CD4-positive, alpha-beta T cell treated with Interleukin-21 for 1 hour (primary cell): ENCODE measurements at regions not wholly inside any gene's neighbourhood (a gene's known extent, or its start where the extent isn't known, plus 50 kb on each side); places are given as distances from the start of the nearest gene placed in this dataset.

Source experiments
- DNase-seq: peaks from one replicate; pipeline ENCODE4 v3.0.0-alpha.2; 2020

DNA sequence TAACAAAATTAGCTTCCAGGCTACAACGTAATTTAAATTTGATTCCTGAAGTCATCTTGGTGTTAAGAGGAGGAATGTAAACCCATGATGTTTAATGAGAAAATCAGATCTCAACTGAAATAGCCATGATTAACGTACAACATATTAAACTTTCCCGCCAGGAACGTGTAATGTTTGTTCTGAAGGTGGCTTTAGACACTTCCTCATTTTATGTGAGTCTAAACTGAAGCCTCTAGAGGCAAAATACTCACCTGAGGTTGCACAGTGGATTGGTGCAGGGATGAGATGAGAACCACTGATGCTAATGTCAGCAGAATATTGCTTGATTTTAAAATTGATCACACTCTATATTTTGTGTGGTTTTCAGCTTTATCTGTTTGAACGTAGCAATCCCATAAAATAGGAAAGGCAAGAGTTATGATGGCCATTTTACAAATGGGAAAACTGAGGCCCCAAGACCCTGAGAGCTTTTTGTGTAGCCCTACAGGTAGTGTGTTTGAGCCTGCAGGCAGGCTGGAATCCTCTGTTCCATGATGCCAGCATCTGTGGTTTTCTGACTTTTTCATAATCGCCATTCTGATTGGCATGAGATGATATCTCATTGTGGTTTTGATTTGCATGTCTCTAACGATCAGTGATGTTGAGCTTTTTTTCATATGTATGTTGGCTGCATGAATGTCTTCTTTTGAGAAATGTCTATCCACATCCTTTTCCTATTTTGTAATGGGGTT is 243.7 kb upstream of the BMPER start:
- DNase-seq = no peak

DNA sequence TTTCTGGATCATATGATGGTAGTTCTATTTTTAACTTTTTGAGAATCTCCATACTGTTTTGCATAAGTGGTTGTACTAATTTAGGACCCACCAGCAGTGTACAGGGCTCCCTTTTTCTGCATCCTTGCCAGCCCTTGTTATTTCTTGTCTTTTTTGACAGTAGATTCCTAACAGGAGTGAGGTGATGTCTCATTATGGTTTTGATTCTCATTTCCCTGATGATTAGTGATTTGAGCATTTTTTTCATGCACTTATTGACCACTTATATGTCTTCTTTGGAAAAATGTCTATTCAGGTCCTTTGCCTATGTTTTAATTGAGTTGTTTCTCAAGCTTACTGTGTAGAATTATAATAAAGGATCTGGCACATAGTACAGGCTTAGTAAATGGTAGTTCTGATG is 238.8 kb upstream of the BMPER start:
- no peak for DNase-seq

DNA sequence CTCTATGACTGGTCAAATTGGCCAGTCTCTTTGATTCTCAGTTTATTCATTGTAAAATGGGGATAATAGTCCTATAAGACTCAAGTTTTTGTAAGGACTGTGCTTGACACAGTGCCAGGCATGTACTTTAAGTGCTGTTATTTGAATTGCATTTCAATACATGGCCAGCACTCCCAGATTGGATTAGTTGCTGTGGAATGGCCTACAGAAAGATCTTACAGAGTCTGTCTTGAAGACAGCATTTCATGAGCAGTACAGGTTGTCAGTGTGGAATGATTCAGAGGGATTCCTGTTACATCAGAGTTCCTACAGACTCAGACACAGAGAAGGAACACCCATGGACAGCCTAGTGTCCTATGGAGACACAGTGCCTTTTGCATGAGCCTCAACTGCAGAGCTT is 238.1 kb upstream of the BMPER start:
- DNase-seq = no peak

DNA sequence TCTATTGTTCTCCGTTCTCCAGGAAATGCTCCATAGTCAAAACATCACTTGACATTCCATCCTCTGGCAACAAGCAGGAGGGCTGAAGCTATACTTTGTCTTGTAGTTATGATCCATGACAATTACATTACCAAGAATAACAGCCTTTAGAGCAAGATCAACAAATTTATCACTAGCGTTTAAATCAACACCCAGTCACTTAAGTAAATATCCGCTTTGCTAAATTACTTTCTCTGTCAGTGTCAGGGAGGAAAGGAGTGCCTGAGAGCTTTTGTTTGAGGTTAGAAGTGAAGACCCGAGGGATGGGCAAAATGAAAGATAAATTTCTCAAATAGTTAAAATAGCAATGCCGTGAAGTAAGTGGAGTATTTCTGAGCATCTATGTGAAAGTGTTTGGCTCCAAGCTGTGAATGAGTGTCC is 236.1 kb upstream of the BMPER start:
- DNase-seq = no peak

DNA sequence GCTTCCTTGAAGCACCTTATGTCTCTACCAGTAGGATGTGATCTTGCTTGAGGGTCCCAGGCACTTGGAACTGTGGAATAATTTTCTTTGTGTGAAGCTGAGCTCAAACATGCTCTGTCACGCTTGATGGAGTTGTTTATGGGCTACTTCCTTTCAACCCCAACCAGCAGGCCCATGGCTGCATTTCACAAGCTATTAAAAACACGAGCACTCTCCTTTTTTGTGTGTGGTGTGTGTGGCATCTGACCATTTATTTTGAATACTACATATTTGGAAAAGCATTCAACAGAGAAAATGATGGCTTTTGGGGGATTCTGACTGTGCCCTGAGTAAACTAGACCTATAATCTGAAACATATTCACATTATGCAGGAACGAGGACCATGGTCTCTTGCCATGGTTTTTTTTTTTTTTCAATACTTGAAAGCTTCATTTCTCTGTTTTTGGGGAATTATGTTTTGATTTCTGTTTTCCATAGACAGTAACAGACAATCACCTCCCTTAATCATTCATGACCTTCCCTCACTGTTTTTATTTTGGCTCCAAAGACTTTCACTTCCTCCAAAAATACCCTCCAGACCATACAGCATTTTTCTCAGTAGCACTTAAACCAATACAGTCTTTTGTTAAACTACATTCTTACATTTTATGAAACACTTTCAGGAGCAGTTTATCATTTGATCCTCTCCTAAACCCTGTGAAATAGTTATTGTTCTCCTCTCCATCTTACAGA is 233.6 kb upstream of the BMPER start:
- no peak for DNase-seq

DNA sequence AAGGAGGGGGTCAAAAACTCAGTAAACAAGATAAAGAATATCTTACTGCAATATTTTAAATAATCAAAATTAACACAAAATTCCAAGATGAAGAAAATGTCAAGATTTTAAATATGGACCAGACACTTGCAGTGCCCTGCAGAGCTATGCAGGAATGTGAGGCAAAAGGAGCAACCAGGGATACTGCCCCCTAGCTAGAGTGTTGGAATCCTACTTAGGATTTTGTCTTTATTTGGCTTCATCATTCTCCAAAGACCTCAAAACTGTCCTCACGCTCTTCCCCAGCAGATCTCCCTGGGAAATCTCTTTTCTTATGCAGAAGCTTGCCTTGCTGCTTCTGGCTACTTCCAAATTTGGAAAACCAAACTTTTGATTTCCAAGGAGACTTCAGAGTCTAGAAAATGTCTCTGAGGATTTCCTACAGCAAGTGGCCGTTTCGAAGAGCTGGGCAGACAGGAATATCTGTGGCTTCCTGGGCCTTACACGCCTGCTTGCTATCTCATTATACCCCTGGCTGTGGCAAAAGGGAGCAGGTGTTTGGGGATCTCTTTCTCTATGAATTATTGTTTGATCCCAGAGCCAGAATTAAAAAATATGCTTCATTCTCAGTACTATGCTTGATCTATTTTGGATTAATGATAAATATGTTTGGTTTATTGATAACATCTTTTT is 232.2 kb upstream of the BMPER start:
- no peak for DNase-seq

DNA sequence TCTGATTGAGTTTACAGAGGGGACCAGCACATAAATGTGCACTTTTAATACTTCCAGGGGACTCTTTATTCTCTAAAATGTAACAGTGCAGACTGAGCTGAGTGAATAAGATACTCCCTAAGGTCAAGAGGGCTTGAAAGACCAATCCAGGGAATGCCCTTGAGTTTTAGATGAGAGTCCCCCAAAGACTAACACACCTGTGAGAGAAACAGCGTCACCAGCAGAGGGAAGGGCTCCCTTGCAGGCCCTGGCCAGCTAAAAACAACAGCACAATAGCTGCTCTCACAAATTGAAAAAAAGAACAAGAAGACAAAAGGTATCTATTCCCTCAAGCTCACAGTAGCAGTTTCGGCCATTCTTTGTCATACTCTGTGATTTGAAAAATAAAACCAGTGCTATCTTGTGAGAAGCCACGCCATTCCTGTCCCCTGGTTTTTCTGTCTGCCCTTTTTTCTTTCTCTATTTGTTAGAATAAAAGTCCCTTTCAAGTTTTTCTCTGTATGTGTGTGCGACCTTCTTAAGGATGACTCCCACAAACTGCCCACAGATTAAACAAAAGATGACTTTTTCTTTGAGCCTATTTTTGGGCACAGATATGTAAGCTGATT is 230.4 kb upstream of the BMPER start:
- DNase-seq = no peak

DNA sequence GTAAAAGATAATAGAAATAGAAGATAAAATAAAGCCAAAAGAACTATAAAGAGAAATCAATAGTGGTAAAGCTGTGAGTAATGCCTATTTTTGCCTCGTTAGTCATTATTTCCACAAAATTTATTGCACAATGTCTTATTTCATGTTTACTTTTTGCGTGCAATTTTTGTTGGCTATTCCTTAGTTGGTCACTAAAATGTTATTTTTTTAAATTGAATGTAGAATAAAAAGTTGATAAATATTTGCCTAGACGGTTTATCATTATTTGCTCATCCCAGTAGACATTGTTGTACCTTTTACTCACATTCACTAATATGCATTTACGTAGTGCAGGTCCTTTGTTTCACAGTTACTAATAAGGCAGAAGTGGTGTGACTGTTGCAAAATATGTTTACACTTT is 227.8 kb upstream of the BMPER start:
- DNase-seq = no peak

DNA sequence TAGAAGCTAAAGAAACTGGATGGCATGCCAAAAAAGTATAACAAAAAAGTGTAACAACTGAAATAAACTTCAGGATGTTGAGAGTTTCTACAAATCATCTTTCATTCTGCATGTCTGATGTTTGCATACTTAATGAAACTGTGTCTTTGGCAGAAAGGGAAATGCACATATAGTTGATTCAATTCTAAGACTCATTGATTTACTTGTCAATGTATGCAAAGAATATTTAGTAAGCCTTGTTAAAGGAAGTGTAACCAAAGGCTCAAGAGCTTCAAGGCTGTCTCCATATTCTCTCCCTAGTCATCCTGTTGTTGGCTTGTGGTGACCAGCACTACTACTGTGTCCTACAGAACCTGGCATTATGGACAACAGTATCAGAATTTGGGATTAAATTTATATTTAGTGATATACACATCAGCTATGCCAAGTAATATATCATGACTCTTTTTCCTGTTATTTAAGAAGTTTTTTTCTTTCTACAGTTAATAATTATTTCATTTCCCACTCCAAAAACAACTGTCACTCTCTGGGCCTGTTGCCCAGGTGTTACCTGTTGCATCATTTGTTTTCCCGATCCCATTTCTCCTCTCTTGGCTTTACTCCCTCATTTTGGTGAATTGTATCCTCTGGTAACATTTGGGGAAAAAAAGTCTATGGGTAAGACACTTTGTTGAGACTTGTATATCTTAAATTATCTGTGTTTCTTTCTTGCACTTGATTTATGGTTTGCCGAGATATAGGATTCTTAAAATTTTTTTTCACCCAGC is 226.6 kb upstream of the BMPER start:
- DNase-seq = no peak

DNA sequence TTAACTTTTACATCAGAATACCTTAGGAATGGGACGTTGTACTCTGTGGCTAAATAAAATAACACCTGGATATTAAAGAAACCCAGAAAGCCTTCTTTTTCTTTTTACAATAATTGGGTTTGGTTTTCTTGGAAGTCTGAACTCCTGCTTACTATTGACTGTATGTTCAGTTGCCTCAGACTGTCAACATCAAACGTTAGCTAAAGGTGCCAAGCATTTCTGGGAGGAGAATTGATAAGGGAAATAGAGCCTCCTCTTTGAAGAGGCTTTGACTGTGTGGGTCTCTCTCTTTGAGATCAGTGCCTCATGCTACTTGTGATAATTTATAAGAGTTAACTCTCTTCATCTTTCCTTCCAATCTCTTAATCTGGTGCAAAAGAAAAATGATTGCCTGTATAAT is 224.7 kb upstream of the BMPER start:
- no peak for DNase-seq

DNA sequence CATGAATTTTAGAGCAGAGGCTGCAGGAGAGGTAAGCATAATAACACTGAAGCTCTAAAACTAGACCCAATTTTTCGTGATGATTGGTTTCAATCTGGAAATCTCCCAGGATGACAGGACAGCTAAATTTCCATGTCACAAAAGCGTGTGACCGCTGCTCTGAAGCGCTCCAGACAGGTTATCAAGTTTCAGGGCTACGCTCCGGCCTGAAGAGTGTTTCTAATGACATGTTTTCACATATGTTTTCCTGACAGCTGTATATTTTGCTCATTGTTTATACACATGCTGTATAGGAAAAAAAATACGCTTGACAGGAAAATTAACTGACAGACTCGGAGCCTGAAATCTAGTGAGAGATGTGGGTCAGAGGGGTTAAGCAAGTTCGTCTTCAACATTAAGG is 219.8 kb upstream of the BMPER start:
- DNase-seq = no peak

DNA sequence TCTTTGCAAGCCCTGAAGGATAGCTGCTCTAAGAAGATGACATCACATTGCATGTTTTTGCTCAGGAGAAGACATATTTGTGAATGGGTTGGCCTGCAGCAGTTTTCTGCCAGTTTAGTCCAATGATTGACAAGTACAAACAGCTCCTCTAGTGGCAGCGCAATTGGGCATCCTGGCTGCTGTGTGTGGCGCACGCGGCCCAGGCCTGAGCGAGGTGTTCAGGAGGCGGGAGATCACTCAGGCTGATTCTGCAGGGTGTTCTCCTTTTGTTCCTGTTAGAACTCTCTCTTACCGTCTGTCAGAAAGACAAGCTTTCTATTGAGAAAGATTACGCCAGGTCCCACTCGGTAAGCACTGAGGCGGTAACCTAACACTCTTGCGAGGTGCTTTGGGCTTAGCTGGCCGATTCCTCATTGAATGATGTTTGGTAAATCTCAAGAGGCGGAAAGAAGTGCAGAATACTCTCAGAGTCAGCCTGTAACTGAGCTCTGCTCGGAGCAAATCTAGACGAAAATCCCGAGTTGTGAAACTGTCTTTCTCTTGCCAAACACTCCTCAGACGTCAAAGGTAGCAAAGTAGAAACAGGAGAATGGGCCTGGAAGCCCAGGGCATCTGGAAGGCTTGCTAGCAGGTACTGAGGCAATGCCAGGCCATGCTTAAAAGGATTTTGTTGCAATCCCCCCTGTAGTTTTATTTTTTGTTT is 219.2 kb upstream of the BMPER start:
- DNase-seq = no peak

DNA sequence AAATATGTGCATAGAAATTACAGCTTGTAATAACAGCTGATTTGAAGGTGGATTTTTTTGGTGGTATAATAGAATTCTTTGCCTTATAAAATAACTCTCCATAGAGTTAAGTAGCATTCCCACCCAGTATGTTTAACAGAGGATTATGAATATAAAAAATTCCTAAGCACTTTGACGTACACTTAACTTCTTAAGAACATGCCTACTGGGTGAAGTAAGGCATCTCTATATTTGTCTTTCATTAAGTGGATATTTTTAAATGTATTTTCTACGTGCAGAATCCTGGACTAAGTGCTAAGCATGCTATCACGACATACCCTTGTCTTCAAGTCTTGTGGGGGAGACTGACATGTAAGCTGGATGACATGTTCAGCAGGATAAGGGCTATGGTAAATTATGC is 217.7 kb upstream of the BMPER start:
- no peak for DNase-seq

DNA sequence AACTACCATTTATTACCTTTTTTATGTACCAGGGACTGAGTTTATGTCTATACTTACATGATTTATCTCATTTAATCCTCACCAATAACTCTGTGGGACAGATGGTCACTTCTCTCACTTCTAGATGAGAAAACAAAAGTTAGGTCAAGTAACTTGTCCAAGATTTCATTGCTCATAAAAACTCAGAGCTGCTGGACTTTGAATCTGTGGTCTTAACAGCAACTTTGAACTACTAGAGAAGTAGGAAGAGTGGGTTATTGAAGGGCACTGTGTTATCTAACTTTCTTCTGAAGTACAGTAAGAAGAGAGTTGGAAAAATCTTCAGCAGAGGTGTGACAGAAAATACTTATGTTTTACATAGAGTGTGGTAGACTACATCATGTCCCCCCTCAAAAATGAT is 214.2 kb upstream of the BMPER start:
- no peak for DNase-seq

DNA sequence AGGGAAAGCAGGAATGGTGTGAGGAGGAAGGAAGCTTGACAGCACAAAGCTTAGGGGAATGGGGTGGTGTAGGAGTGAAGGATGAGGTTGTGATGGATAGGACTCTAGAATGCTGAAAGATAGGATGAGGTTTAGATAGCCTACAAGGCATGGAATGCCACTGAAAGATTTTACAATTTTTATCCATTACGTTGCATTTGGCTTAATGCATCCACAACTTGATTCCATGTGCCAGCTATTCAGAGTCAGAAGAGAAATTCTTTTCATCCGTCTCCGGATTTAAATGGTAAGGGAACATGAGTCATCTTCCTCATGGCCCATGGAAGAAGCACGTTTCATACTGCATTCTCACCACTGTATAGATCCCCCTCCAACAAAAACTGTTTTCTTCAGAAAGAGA is 212.4 kb upstream of the BMPER start:
- no peak for DNase-seq

DNA sequence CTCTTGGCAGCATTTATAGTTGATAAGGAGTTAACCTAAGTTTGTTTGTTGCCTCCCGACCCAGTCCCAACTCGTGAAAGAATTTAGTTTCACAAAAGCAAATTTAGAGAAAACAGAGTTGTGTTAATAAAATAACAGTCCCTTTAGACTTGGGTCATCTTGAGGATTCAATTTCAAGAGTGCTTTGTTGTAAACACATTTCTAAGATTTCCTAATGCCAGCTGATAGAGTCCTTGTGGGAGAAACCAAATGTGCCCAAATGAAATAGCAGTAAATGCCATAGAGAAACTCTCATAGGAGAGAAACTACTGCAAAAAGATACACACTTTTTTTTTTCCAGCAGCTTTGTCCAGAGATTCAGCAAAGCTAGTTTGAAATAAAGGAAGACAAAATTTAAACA is 211.3 kb upstream of the BMPER start:
- DNase-seq = no peak

DNA sequence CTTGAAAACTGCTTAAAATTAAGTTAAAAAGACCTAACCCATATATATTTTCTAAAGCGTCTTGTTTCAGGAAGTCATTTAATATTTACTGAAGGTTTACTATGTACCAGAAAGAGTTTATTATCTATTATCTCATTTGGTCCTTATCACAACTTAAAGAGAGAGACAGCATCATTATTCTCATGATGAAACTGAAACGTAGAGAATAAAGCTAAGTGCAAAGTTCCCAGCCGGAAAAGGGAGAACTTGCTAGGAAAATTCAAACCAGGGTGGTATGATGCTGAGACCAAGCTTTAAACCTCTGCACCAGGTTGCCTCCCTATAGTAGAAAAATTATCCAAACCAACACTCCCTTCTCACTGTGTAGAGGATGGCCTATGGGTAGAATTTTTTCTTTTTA is 207.7 kb upstream of the BMPER start:
- no peak for DNase-seq

DNA sequence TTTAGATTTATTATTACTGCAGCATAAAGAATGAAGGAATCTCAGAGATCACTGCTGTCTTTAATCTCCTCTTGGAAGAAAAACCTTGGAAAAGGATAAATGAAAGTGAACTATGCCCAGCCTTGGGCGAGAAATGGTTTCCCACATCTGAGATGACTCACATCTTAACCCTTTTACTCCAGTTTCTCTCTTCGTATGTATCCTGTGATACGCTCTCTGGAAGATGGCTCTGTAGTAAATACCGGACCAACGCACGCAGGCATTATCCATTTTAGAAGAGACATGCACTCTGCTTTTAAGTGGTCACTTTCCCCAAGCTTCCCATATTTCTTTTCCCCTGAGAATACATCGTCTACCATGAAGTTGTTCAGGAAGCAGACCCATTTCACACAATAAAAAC is 207.3 kb upstream of the BMPER start:
- no peak for DNase-seq

DNA sequence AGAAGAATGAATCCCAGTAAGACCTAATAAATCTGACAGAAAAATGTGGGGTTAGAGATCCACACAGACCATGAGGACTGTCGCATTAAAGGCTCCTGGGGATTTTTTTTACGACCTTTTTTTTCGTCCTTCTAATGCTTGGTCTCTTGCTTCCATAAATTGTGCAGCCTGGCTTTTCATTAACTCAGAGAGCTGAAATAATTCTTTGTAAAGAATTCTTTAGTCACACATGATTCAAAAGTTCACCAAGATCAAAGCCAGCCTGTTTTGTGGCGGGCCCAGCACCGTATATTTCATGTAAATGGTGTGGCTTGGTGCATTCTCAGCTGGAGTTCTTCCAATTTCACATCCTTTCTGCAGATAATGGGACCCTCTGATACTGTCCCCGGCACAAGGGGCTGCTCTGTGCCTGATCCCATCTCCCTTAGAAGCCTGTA is 206.6 kb upstream of the BMPER start:
- no peak for DNase-seq

DNA sequence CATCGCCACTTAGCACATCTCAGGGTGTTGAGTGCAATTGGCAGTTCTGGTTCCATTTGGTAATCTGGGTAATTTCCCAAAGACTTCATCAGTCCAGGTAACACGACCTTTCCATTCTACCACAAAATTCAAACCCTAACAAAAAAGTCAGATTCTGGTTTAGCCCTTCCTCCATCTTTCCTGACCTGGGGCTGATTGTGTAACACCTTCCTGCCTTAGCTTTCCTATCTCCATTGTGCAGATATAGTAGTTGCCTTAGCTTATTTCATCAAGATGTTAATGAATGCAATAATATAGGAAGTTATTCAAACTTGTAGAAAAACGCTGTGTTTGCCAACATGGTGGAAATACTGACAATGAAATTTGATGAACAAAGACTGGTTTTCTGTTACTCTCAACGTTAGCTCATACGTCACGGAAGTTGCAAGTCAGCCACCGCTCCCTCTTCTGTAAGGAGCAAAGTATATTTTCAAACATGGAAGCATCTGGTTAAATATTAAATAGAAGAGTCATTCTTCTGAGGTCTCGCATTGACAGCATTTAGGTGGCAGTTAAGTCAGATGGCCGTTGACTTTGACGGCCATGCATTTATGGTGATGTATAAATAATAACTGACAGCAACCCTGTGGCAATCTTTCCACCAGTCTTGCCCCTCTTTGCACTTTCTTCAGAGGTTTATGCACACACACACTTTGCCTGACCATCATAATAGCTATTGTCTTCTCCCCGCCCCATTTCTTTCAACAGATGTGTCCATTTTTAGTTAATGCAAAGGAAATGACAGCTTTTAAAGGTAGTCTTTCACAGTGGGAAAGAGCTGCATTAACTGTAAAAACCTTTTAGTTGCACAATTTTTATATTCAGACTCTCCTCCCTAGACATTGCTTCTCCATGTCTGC is 205.1 kb upstream of the BMPER start:
- no peak for DNase-seq

DNA sequence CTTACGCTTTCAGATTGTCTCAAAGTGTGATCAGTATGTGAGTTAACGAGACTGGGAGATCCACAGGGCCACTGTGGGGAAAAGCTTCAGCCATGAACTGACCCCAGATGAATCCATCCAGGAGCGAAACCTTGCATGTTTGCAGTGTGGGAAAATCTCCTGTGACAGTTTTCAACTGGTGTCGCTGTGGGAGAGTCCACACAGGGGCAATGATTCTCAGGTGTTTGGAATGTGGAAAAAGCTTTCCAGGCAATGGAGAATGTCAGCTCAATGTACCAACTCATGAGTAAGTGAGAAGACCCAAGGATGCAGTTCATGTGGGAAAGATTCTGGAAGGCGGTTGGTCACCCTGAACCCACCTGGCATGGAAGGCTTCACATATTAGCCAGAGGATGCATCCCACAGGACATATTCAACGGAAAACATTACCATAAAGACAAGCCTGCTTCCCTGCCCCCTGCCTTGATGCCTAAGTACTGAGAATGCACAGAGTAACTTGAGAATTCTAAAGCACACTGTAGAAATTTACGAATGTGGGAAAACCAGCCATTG is 204.1 kb upstream of the BMPER start:
- no peak for DNase-seq
